GM12878 (cell line): ENCODE measurements at regions not wholly inside any gene's neighbourhood (a gene's known extent, or its start where the extent isn't known, plus 50 kb on each side); places are given as distances from the start of the nearest gene placed in this dataset.

Experiments
- ATAC-seq: fragments of 200-7000 bp; cut with Tn5 transposase; 3 replicates; pipeline ENCODE4 v1.9.1; 2020; ENCODE audit warnings: mild to moderate bottlenecking, moderate library complexity
- BruUV-seq: library from RNA; stranded (reverse); fragments of 400-500 nt; replicated peaks from 2 replicates; lab custom pipeline; 2021; lab: Mats Ljungman, UMichigan
- CTCF ChIA-PET: fragments of 300-600 bp; sonication (Branson Sonifier 250); formaldehyde crosslinking; extraction: SDS; loops from one replicate; lab custom pipeline; 2021; ENCODE audit warnings: inconsistent platforms; lab: Yijun Ruan, JAX
- POLR2A ChIA-PET: fragments of 350-600 bp; formaldehyde crosslinking; extraction: SDS; loops from one replicate; lab custom pipeline; 2021; ENCODE audit warnings: inconsistent platforms; lab: Charles Lee
- RAD21 ChIA-PET: fragments of 300-600 bp; sonication (Branson Sonifier 250); formaldehyde crosslinking; loops from one replicate; lab custom pipeline; 2023; ENCODE audit warnings: antibody characterized with exemption; ENCODE audit not compliant: unreplicated experiment; lab: Charles Lee
- SMC1A ChIA-PET: fragments of 300-600 bp; sonication (Branson Sonifier 250); formaldehyde crosslinking; loops from one replicate; lab custom pipeline; 2023; ENCODE audit not compliant: unreplicated experiment, uncharacterized antibody; lab: Charles Lee
- DNase-seq: peaks from one replicate; pipeline ENCODE4 v3.0.0-alpha.2; 2011; ENCODE audit warnings: low read depth, low spot score
- FAIRE-seq: peaks from 3 replicates; lab custom pipeline; 2011; peaks lifted over from hg19 to GRCh38; lab: Jason Lieb, UNC
- H2AFZ ChIP-seq: 2 replicates; pipeline ENCODE4 v1.6.0; 2011; ENCODE audit warnings: low read depth, low read length, control low read depth; ENCODE audit not compliant: control insufficient read depth
- H3K27ac ChIP-seq: 2 replicates; pipeline ENCODE4 v1.5.1; 2011; ENCODE audit warnings: control low read depth; ENCODE audit not compliant: control insufficient read depth, insufficient read depth
- H3K27me3 ChIP-seq, 2 experiments: replicated peaks in 1 of 2; 2 replicates each; pipeline versions ENCODE4 v1.6.0 to v1.6.1; 2011; ENCODE audit warnings: low read length in 1 of 2; ENCODE audit not compliant: control insufficient read depth in 2 of 2, insufficient read depth in 2 of 2
- H3K36me3 ChIP-seq, 2 experiments: 2 replicates each; pipeline ENCODE4 v1.5.1; 2011; ENCODE audit warnings: low read length in 1 of 2; ENCODE audit not compliant: control insufficient read depth in 2 of 2, insufficient read depth in 2 of 2
- H3K4me1 ChIP-seq: 2 replicates; pipeline ENCODE4 v1.6.1; 2011; ENCODE audit warnings: mild to moderate bottlenecking, low read length, moderate library complexity, mixed read lengths; ENCODE audit not compliant: control insufficient read depth, insufficient read depth
- H3K4me2 ChIP-seq: 2 replicates; pipeline ENCODE4 v1.6.0; 2011; ENCODE audit warnings: control low read depth; ENCODE audit not compliant: control insufficient read depth, insufficient read depth
- H3K4me3 ChIP-seq: fragments of 200-600 bp; sonication (generic); 2 replicates; pipeline ENCODE4 v1.5.1; 2016
- H3K79me2 ChIP-seq: 2 replicates; pipeline ENCODE4 v1.6.0; 2011; ENCODE audit warnings: low read length; ENCODE audit not compliant: control insufficient read depth, insufficient read depth
- H3K9ac ChIP-seq: 2 replicates; pipeline ENCODE4 v1.8.0; 2011; ENCODE audit warnings: low read length, control low read depth, mixed read lengths; ENCODE audit not compliant: control insufficient read depth, insufficient read depth
- H3K9me3 ChIP-seq: replicated peaks from 3 replicates; pipeline ENCODE4 v1.5.1; 2011; ENCODE audit warnings: mild to moderate bottlenecking, low read length; ENCODE audit not compliant: control insufficient read depth, insufficient read depth
- H4K20me1 ChIP-seq: 2 replicates; pipeline ENCODE4 v1.6.0; 2011; ENCODE audit not compliant: control insufficient read depth, insufficient read depth
- ASH2L ChIP-seq: fragments of 300-600, 200-600 bp; sonication (generic); IDR thresholded peaks from 2 replicates; pipeline ENCODE4 v1.6.1; 2017; ENCODE audit warnings: low read depth, mild to moderate bottlenecking, borderline replicate concordance
- CBX5 ChIP-seq: sonication (generic); IDR thresholded peaks from 2 replicates; pipeline ENCODE4 v1.6.1; 2016; ENCODE audit warnings: low read depth, moderate library complexity, mild to moderate bottlenecking, inconsistent platforms
- ESRRA ChIP-seq: IDR thresholded peaks from 2 replicates; pipeline ENCODE4 v1.6.1; 2012; ENCODE audit warnings: mild to moderate bottlenecking, low read length, improper control_type of control experiment
- NFIC ChIP-seq: IDR thresholded peaks from 2 replicates; pipeline ENCODE4 v1.6.1; 2012; ENCODE audit warnings: low read depth, mild to moderate bottlenecking, inconsistent platforms, low read length, moderate library complexity
- NR2C1 ChIP-seq: fragments of 450-650 bp; IDR thresholded peaks from 2 replicates; pipeline ENCODE4 v1.6.1; 2017; ENCODE audit warnings: antibody characterized with exemption, mild to moderate bottlenecking, moderate library complexity
- PAX5 ChIP-seq: IDR thresholded peaks from 2 replicates; pipeline ENCODE4 v1.6.1; 2011; ENCODE audit warnings: low read depth, low read length, borderline replicate concordance
- RAD21 ChIP-seq: IDR thresholded peaks from 2 replicates; pipeline ENCODE4 v1.6.1; 2011; ENCODE audit warnings: mild to moderate bottlenecking, low read depth, low read length, moderate library complexity; ENCODE audit not compliant: insufficient read depth
- RAD51 ChIP-seq: fragments of 450-650 bp; IDR thresholded peaks from 2 replicates; pipeline ENCODE4 v1.6.1; 2016; ENCODE audit warnings: moderate library complexity, mild to moderate bottlenecking, inconsistent platforms
- SP1 ChIP-seq: IDR thresholded peaks from one replicate; pipeline ENCODE4 v1.6.1; 2011; ENCODE audit warnings: low read depth, low read length
- WGBS: methylation state at CpG from one replicate; pipeline ENCODE4 v1.1.6; 2016; ENCODE audit warnings: low lambda C conversion rate; ENCODE audit not compliant: insufficient replicate concordance, insufficient coverage; ENCODE audit errors: missing lambda C conversion rate; 5-methylcytosine and 5-hydroxymethylcytosine counted together
- in situ Hi-C: fragments of 300-500 bp; cut with MboI; formaldehyde crosslinking; loops from 9 replicates; pipeline ENCODE4 v1.14.3; 2018; ENCODE audit warnings: mixed read lengths
- intact Hi-C: fragments of 100-400 bp; cut with micrococcal nuclease; formaldehyde crosslinking; loops from one replicate; pipeline ENCODE4 v1.14.2; 2022; ENCODE audit not compliant: unreplicated experiment
- TF ChIP-seq, protein P1 (sequence below): IDR thresholded peaks from 2 replicates; pipeline ENCODE4 v1.6.1; 2011; ENCODE audit warnings: borderline replicate concordance, low read depth, mild to moderate bottlenecking, moderate library complexity, low read length; ENCODE audit not compliant: insufficient read depth, poor library complexity, severe bottlenecking

DNA sequence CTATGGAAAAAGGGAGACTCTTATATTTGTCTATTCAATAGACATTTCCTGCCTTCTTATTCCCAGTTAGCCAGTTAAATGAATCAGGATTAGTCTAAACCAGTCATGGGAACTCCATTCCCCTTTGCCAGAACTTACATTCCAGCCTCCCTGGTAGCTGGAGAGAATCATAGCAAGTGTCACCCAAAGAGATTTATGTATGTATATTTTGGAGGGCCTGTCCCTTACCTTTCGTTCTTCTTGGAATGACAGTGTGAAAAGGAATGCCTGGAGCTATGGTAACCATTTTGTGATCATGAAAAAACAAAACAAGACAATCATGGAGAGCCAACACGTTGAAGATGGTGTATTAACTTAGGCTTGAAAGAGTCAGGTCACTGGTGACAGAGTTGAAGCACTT, 627.7 kb downstream of the CCDC171 start:
- ChIA-PET POLR2A (no interaction called here), SMC1A (no interaction called here), RAD21 (no interaction called here)
- Histone ChIP-seq H3K9ac (no peak overlapping the region), H3K9me3 (no peaks in the 10 kb centered on the region), H3K4me2 (no peak overlapping the region), H3K27me3 (no peaks in the 10 kb centered on the region), H3K36me3 (no peaks in the 10 kb centered on the region), H3K27ac (no peak overlapping the region)
- FAIRE-seq (no peak), DNase-seq (no peak), ATAC-seq (no peak)
- in situ Hi-C loops: no loop called here
- intact Hi-C loops: no loop called here
- no TSS peak for BruUV-seq
- TF ChIP-seq, protein P1, sequence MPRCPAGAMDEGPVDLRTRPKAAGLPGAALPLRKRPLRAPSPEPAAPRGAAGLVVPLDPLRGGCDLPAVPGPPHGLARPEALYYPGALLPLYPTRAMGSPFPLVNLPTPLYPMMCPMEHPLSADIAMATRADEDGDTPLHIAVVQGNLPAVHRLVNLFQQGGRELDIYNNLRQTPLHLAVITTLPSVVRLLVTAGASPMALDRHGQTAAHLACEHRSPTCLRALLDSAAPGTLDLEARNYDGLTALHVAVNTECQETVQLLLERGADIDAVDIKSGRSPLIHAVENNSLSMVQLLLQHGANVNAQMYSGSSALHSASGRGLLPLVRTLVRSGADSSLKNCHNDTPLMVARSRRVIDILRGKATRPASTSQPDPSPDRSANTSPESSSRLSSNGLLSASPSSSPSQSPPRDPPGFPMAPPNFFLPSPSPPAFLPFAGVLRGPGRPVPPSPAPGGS: no peak
- TF ChIP-seq RAD21 (no peak), ESRRA (no peak), PAX5 (no peak), NFIC (no peak), NR2C1 (no peak), CBX5 (no peak), ASH2L (no peak), SP1 (no peak), RAD51 (no peak)
- TF ChIP-seq, all 136 proteins: peak for 0
- no peaks in the 10 kb centered on the region for H3K79me2 ChIP-seq
- CTCF ChIA-PET: interaction anchor here (1.7 kb wide), 1 partner anchor 16 kb away, joined by 4 read pairs; no protein-coding TSS in a partner anchor
- WGBS: 0% methylated on average over 2 of the region's 2 CpGs
- H3K4me1 ChIP-seq: no peaks in the 10 kb centered on the region
- no peak overlapping the region for H3K4me3 ChIP-seq
- no peaks in the 10 kb centered on the region for H4K20me1 ChIP-seq
- H2AFZ ChIP-seq: no peak overlapping the region
